HUES64 (cell line): ENCODE measurements at regions not wholly inside any gene's neighbourhood (a gene's known extent, or its start where the extent isn't known, plus 50 kb on each side); places are given as distances from the start of the nearest gene placed in this dataset.

Experiments
- H3K27ac ChIP-seq: 2 replicates; pipeline ENCODE4 v1.7.0; 2013; ENCODE audit warnings: low read depth, low read length, inconsistent platforms
- H3K27me3 ChIP-seq: 2 replicates; pipeline ENCODE4 v1.6.1; 2013; ENCODE audit warnings: mild to moderate bottlenecking, low read length; ENCODE audit not compliant: insufficient read depth
- H3K36me3 ChIP-seq: 2 replicates; pipeline ENCODE4 v1.6.1; 2013; ENCODE audit warnings: mild to moderate bottlenecking, low read length; ENCODE audit not compliant: insufficient read depth
- H3K4me1 ChIP-seq: 2 replicates; pipeline ENCODE4 v1.6.1; 2013; ENCODE audit warnings: mild to moderate bottlenecking, low read length, moderate library complexity; ENCODE audit not compliant: insufficient read depth
- H3K4me3 ChIP-seq: 2 replicates; pipeline ENCODE4 v1.5.1; 2013; ENCODE audit warnings: mild to moderate bottlenecking, low read length, moderate library complexity
- H3K9ac ChIP-seq: 2 replicates; pipeline ENCODE4 v1.6.1; 2013; ENCODE audit warnings: mild to moderate bottlenecking, low read depth, low read length
- H3K9me3 ChIP-seq: 2 replicates; pipeline ENCODE4 v1.6.1; 2013; ENCODE audit warnings: low read depth, low read length; ENCODE audit not compliant: insufficient read depth
- WGBS: fragments of 150-250, 120-280 bp; methylation state at CpG from one replicate; pipeline ENCODE4 v1.1.7; 2013; ENCODE audit warnings: missing lambda C conversion rate; 5-methylcytosine and 5-hydroxymethylcytosine counted together

DNA sequence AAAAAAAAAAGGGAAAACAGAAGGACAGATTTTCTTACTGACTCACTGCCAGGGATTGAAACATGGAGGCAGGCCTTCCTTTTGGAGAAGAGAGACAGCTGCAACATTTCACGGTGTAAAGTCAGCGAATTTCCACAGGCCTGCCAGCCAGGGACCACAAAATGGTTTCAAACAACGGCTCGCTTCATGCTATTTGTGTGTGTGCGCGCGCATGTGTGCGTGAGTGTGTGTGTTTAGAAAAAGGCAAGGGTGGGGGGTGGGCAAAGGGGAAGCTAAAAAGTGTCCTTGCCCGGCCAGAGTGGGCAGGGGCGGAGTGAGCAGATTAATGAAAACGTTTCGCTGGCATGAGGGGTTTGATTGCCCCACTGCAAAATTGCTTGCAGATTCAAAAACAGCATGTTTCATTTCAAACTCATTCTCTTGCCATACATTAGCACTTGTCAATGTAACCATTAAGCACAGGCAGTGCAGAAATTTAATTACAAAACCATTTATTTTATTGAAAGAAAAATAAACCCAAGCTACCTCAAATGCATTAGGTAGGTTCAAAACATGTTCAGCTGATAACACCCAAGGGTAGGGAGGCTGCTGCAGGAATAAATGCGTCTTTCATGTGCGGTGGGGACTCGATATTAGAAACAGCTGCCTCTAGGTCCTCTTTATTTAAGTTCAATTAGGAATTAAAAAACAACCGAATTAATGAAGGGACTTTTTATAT lies 182.1 kb upstream of the SIX2 start:
- Histone ChIP-seq H3K27me3 (no peaks in the 10 kb centered on the region), H3K9me3 (no peaks in the 10 kb centered on the region), H3K4me3 (no peak overlapping the region), H3K36me3 (no peaks in the 10 kb centered on the region), H3K27ac (no peak overlapping the region), H3K4me1 (peaks cover 5% of the 10 kb centered on the region; the same call in 1 of the 2 replicates), H3K9ac (no peak overlapping the region)
- WGBS: 94% methylated on average over 16 of the region's 16 CpGs

DNA sequence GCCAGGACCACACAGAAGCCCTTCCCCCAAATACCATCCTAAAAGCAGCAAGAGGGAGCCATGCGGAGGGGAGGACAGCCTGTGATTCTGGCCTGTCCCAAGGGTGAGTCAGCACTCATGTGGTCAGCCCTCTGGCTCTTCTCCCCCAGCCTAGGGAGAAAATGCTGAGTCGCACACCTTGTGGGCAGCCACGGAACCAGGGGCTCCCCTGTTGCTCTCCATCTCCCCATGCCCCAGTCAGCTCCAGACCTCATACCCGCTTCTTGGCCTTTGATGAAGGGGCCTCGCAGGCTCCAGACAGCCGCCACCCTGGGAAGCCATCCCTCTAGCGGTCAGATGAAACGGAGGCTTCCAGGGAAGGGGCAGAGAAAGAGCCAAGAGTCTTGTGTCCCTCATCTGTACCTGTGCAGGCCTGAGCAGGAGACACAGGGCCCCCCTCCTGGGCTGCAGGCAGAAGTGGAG lies 181.3 kb upstream of the SIX2 start:
- Histone ChIP-seq H3K9ac (no peak overlapping the region), H3K4me1 (peaks cover 5% of the 10 kb centered on the region; the same call in 1 of the 2 replicates), H3K4me3 (no peak overlapping the region), H3K9me3 (no peaks in the 10 kb centered on the region), H3K27me3 (no peaks in the 10 kb centered on the region), H3K27ac (no peak overlapping the region), H3K36me3 (no peaks in the 10 kb centered on the region)
- 92% methylated on average over 8 of the region's 8 CpGs for WGBS

DNA sequence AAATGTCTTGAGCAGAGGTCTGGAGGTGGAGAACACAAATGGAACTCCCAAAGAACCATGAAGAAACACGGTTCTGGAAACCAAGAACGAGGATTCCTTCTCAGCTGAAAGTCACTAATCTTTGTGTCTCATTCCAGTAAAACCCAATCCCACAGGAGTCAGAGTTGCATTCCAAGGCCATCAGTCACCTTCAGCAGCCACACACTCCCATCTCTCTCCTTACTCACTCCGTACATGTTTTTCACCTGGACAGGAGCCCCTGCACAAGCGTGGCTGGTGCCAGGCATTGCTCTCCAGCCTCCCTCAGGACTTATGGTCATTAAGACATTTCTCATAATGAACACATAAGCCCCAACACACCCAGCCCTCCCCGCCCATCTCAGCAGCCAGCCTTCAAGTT lies 175.4 kb upstream of the SIX2 start:
- H3K4me3 ChIP-seq: no peak overlapping the region
- no peaks in the 10 kb centered on the region for H3K4me1 ChIP-seq
- H3K9me3 ChIP-seq: no peaks in the 10 kb centered on the region
- no peaks in the 10 kb centered on the region for H3K36me3 ChIP-seq
- no peak overlapping the region for H3K27ac ChIP-seq
- WGBS: 87% methylated on average over 5 of the region's 5 CpGs
- H3K9ac ChIP-seq: no peak overlapping the region
- H3K27me3 ChIP-seq: no peaks in the 10 kb centered on the region

DNA sequence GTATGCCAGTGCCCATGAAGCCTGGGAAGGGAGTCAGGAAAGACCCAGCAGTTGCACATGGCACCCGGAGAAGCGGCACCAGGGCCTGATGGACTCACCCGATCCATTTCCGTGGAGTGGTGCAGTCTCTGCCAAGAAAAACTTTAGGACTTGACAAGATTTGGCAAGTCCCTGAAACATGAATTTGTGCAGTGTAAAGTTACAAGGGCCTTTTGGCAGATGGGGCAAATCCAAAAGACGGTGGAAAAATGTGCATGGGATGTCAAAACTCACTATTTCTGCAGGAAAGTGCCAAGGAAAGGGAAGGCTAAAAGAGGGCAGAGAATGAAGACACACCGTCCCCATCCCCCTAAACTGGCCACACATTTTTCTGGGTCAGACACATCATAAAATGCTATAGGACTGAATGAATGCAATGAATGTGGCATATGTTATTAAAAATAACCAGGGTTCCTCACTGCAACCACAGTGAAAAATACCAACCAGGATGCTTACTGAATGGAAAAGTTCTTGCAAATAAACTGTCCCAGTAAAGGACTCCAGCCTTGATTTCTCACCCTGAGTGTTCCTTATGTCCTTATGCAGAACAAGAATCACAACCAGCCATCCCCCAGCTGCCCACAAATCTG lies 173.5 kb upstream of the SIX2 start:
- Histone ChIP-seq H3K4me1 (no peaks in the 10 kb centered on the region), H3K27ac (no peak overlapping the region)

DNA sequence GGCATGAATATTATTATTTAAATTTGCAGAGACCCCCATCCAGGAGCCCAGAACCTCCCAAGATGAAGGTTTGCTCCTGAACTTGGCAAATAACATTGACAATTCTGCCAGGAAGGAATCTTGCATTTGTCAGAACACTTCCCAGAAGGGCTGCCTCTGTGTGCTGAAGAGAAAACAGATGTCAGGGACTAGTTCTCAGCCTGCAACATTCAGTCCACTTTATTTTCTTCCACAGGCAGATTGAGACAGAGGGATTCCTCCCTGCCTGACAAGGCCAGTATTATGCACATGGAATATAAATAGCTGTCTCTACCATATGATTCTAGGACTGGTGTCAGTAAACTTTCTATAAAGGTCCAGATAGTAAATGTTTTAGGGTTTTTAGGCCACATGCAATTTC lies 171.5 kb upstream of the SIX2 start:
- Histone ChIP-seq H3K4me1 (no peaks in the 10 kb centered on the region), H3K9me3 (peaks cover 3% of the 10 kb centered on the region; the same call in 1 of the 2 replicates), H3K36me3 (no peaks in the 10 kb centered on the region)

More for the DNA sequence above, 173.5 kb upstream of the SIX2 start:
- WGBS: 96% methylated on average over 6 of the region's 6 CpGs
- Histone ChIP-seq H3K9ac (no peak overlapping the region), H3K36me3 (no peaks in the 10 kb centered on the region), H3K4me3 (no peak overlapping the region), H3K9me3 (no peaks in the 10 kb centered on the region), H3K27me3 (no peaks in the 10 kb centered on the region)

DNA sequence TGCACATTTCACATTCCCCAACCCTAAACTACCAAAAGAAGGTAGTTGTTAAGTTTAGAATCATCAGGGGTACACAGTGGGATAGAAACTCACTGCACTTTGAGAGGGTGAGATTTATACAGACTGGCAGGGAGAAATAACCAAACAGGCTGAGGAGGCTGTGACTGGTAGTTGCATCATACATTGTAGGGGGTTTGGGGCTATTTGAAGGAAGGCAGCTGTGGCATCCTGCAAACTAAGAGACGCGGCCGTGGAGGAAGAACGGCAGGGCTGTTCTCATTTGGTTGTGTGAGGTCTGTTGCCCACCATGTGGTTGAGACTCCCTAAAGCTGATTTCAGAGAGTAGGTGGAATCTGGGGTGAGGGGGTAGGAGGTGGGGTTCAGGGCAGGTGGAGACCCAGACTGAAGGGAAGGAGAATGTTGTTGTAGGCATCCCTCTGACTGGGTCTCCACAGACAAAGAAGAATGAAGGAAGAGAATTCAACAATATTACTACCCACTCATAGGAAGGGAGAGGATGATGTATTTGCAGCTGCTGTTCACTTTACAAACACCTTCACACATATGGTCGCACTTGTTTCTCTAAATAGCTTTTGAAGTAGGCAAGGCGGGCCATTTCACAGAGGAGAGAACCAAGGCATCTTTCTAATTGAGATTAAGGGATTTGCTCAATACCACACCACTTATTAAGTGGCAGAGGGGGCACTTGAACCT lies 170.9 kb upstream of the SIX2 start:
- H3K4me1 ChIP-seq: no peaks in the 10 kb centered on the region
- H3K27me3 ChIP-seq: no peaks in the 10 kb centered on the region
- no peak overlapping the region for H3K27ac ChIP-seq
- H3K9me3 ChIP-seq: peaks cover 3% of the 10 kb centered on the region; the same call in 1 of the 2 replicates
- H3K36me3 ChIP-seq: no peaks in the 10 kb centered on the region
- WGBS: 89% methylated on average over 6 of the region's 6 CpGs
- H3K9ac ChIP-seq: no peak overlapping the region
- H3K4me3 ChIP-seq: no peak overlapping the region

More for the DNA sequence above, 171.5 kb upstream of the SIX2 start:
- Histone ChIP-seq H3K27me3 (no peaks in the 10 kb centered on the region), H3K9ac (no peak overlapping the region), H3K27ac (no peak overlapping the region), H3K4me3 (no peak overlapping the region)

DNA sequence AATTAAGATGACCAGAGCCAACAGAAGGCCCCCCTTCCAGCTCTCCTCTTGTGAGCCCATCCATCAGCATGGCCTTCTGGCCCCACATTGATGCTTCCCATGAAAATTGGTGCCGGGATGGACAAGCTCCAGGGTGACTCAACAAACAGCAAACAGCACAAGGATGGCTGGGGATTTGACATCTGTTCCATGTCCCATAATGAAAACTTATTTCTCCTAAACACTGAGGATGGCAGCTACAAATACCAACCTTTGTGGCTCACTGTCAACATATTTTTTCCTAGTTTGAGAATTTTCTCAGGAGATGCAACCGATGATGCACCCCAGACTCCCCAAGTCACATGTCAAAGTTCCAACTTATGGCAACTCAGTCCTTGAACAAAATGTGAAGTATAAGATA lies 169.6 kb upstream of the SIX2 start:
- H3K9me3 ChIP-seq: peaks cover 3% of the 10 kb centered on the region; the same call in 1 of the 2 replicates
- 69% methylated on average over 2 of the region's 2 CpGs for WGBS
- no peaks in the 10 kb centered on the region for H3K36me3 ChIP-seq
- H3K9ac ChIP-seq: no peak overlapping the region
- peaks cover 3% of the 10 kb centered on the region for H3K27me3 ChIP-seq
- H3K27ac ChIP-seq: no peak overlapping the region
- H3K4me1 ChIP-seq: no peaks in the 10 kb centered on the region
- H3K4me3 ChIP-seq: no peak overlapping the region

DNA sequence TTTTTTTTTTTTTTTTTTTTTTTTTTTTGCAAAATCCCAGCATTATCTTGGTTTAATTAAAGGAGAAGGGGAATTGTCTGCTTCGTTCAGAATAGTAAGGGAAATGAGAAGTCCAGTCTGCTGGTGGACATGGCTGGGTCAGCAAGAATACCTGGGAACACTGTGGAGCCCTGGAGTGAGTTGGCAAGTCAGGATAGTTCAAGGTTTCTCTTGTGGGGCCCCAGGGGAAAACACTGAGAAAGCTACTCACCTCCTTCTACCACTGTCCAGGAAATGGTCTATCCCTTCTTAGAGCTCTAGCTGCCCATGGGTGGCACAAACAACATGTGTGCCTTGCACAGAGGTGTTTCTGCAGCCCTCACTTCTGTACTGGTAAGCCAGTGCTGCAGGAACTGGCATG lies 169.1 kb upstream of the SIX2 start:
- 81% methylated on average over 1 of the region's 1 CpG for WGBS
- Histone ChIP-seq H3K27me3 (peaks cover 8% of the 10 kb centered on the region), H3K36me3 (no peaks in the 10 kb centered on the region), H3K9me3 (peaks cover 3% of the 10 kb centered on the region; the same call in 1 of the 2 replicates), H3K4me1 (no peaks in the 10 kb centered on the region), H3K27ac (no peak overlapping the region), H3K4me3 (no peak overlapping the region), H3K9ac (no peak overlapping the region)

DNA sequence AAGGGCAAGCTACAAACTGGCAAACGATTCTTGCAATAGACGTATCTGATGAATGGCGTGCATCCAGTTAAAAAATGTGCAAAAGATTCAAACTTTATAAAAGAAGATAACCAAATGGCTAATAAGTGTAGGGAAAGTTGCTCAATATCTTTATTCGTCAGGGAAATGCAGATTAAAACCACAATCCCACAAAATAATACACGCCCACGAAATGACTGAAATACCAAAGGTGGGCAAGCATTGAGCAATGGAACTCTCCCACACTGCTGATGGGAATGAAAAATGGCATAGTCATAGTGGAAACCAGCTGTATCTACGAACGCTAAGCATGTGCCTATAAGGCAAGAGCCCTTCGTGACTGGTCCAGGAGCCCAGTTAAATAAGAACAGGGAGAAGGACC lies 168.6 kb upstream of the SIX2 start:
- Histone ChIP-seq H3K9me3 (peaks cover 3% of the 10 kb centered on the region; the same call in 1 of the 2 replicates), H3K4me3 (no peak overlapping the region), H3K27me3 (peaks cover 13% of the 10 kb centered on the region), H3K27ac (no peak overlapping the region), H3K36me3 (no peaks in the 10 kb centered on the region), H3K4me1 (no peaks in the 10 kb centered on the region), H3K9ac (no peak overlapping the region)
- 84% methylated on average over 9 of the region's 9 CpGs for WGBS

DNA sequence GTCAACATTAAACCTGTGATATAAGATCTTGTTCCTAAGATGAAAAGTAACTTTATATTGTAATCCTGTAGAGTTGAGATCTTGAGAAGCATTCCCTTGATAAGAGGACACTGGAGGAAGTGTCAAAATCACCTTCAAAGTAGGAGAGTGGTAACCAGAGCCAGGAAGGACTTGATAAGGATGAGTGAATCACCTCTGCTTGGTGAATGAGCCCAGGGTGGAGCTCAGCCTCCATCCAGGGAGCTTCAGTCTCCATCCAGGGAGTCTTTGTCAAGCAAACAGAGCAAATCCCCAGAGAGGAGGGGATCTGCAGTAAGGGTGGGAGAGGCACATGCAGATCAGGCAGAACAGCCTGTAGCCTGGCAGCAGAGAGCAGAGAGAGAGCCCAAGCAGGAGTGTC lies 167.1 kb upstream of the SIX2 start:
- no peak overlapping the region for H3K4me3 ChIP-seq
- H3K36me3 ChIP-seq: no peaks in the 10 kb centered on the region
- peaks cover under 1% of the 10 kb centered on the region; the same call in 1 of the 2 replicates for H3K4me1 ChIP-seq
- H3K27me3 ChIP-seq: peaks cover 28% of the 10 kb centered on the region
- peaks cover 3% of the 10 kb centered on the region; the same call in 1 of the 2 replicates for H3K9me3 ChIP-seq
- H3K9ac ChIP-seq: no peak overlapping the region
- H3K27ac ChIP-seq: no peak overlapping the region

DNA sequence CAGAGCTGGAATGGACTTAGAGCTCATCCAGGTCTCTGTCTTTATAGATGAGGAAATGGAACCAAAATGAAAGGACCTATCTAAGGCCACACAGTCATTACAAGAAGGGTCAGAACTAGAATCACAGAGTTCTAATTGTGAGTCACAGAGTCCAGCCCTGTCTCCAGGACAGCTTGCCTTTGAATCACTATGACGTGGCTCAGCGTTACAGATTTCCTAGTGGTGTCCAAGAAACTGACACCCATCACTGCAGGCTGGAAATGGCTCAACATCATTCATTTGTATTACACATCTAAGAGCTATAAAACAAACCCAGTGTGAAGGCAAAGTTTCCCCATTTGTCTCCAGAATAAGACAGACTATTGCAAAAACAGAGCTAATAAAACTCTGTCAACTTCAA lies 164.3 kb upstream of the SIX2 start:
- 83% methylated on average over 2 of the region's 2 CpGs for WGBS
- no peaks in the 10 kb centered on the region for H3K36me3 ChIP-seq
- no peak overlapping the region for H3K27ac ChIP-seq
- peaks cover 3% of the 10 kb centered on the region; the same call in 1 of the 2 replicates for H3K9me3 ChIP-seq
- no peak overlapping the region for H3K4me3 ChIP-seq
- H3K27me3 ChIP-seq: peaks cover 57% of the 10 kb centered on the region
- peaks cover 11% of the 10 kb centered on the region for H3K4me1 ChIP-seq
- H3K9ac ChIP-seq: no peak overlapping the region
